NCI-H1092 treated with DMSO at 0.1 percent for 48 hours (cell line): ENCODE measurements at regions not wholly inside any gene's neighbourhood (a gene's known extent, or its start where the extent isn't known, plus 50 kb on each side); places are given as distances from the start of the nearest gene placed in this dataset.

Source experiments
- DNase-seq: peaks from one replicate; lab custom pipeline; 2025; lab: John Stamatoyannopoulos, UW

GRCh38 chr10:94192974-94193373 is 169.8 kb downstream of the NOC3L start:
- no peak for DNase-seq

GRCh38 chr10:94193466-94193924 is 169.2 kb downstream of the NOC3L start:
- DNase-seq, result no peak

- DNase-seq, result no peak
These were observed 168.5 kb downstream of the NOC3L start for GRCh38 chr10:94194256-94194655.

GRCh38 chr10:94197241-94197640 is 165.5 kb downstream of the NOC3L start:
- DNase-seq, result no peak

- no peak for DNase-seq
These were observed 164.4 kb downstream of the NOC3L start for GRCh38 chr10:94198324-94198723.

- no peak for DNase-seq
These were observed 163.2 kb downstream of the NOC3L start for GRCh38 chr10:94199565-94199964.

- no peak for DNase-seq
These were observed 162.4 kb downstream of the NOC3L start for GRCh38 chr10:94200146-94200837.

- no peak for DNase-seq
These were observed 157.3 kb downstream of the NOC3L start for GRCh38 chr10:94205396-94205831.

- DNase-seq, result no peak
These were observed 156.6 kb downstream of the NOC3L start for GRCh38 chr10:94206176-94206575.

- no peak for DNase-seq
These were observed 154.4 kb downstream of the NOC3L start for GRCh38 chr10:94208315-94208714.

- DNase-seq, result no peak
These were observed 152.1 kb downstream of the NOC3L start for GRCh38 chr10:94210440-94211168.

- no peak for DNase-seq
These were observed 151.6 kb downstream of the NOC3L start for GRCh38 chr10:94211169-94211510.

GRCh38 chr10:94213001-94213530 is 149.7 kb downstream of the NOC3L start:
- no peak for DNase-seq

- no peak for DNase-seq
These were observed 148.8 kb downstream of the NOC3L start for GRCh38 chr10:94213980-94214379.

GRCh38 chr10:94214481-94214893 is 148.3 kb downstream of the NOC3L start:
- DNase-seq, result no peak

GRCh38 chr10:94216201-94216600 is 146.5 kb downstream of the NOC3L start:
- DNase-seq, result no peak

GRCh38 chr10:94217411-94217810 is 145.3 kb downstream of the NOC3L start:
- no peak for DNase-seq

- no peak for DNase-seq
These were observed 144.1 kb downstream of the NOC3L start for GRCh38 chr10:94218493-94219183.

- DNase-seq, result no peak
These were observed 142.9 kb downstream of the NOC3L start for GRCh38 chr10:94219829-94220228.

- no peak for DNase-seq
These were observed 142.0 kb downstream of the NOC3L start for GRCh38 chr10:94220717-94221116.

- DNase-seq, result no peak
These were observed 138.9 kb downstream of the NOC3L start for GRCh38 chr10:94223702-94224370.

- no peak for DNase-seq
These were observed 138.1 kb downstream of the NOC3L start for GRCh38 chr10:94224656-94225055.
